ENCODE measurements at regions not wholly inside any gene's neighbourhood (a gene's known extent, or its start where the extent isn't known, plus 50 kb on each side); places are given as distances from the start of the nearest gene placed in this dataset.

GRCh38 chr15:61798631-61799030 lies 261.6 kb downstream of the VPS13C start:
- no peaks in the 10 kb centered on the region for H3K4me1 Mint-ChIP-seq
- no peak for DNase-seq
- peaks cover 0 to under 1% of the 10 kb centered on the region in 2 donors for H3K9me3 Mint-ChIP-seq
- no peak overlapping the region for H3K4me3 Mint-ChIP-seq
- no peak for ATAC-seq (replicated peaks)
- no peak overlapping the region for H3K27ac Mint-ChIP-seq
- no peaks in the 10 kb centered on the region for H3K27me3 Mint-ChIP-seq
- H3K36me3 Mint-ChIP-seq, result no peaks in the 10 kb centered on the region

- Mint-ChIP-seq H3K27me3 (peaks cover 0 to 6% of the 10 kb centered on the region in 2 donors), H3K4me1 (no peaks in the 10 kb centered on the region), H3K4me3 (no peak overlapping the region), H3K36me3 (no peaks in the 10 kb centered on the region), H3K9me3 (peaks cover 0 to 2% of the 10 kb centered on the region in 2 donors), H3K27ac (no peak overlapping the region)
- ATAC-seq (replicated peaks), result no peak
- no peak for DNase-seq
Observed at GRCh38 chr15:61796056-61796455, 264.2 kb downstream of the VPS13C start.

- Mint-ChIP-seq H3K36me3 (no peaks in the 10 kb centered on the region), H3K9me3 (peaks cover 0 to 2% of the 10 kb centered on the region in 2 donors), H3K4me3 (no peak overlapping the region), H3K4me1 (no peaks in the 10 kb centered on the region), H3K27me3 (peaks cover 0 to 8% of the 10 kb centered on the region in 2 donors), H3K27ac (no peak overlapping the region)
- DNase-seq (no peak), ATAC-seq (replicated peaks) (no peak)
Observed at GRCh38 chr15:61794881-61795280, 265.4 kb downstream of the VPS13C start.

GRCh38 chr15:61794276-61794675 lies 266.0 kb downstream of the VPS13C start:
- Mint-ChIP-seq H3K36me3 (no peaks in the 10 kb centered on the region), H3K27me3 (peaks cover 0 to 8% of the 10 kb centered on the region in 2 donors), H3K27ac (no peak overlapping the region), H3K9me3 (peaks cover 0 to 2% of the 10 kb centered on the region in 2 donors), H3K4me3 (no peak overlapping the region), H3K4me1 (no peaks in the 10 kb centered on the region)
- no peak for ATAC-seq (replicated peaks)
- no peak for DNase-seq

GRCh38 chr15:61784734-61785133 lies 275.5 kb downstream of the VPS13C start:
- no peaks in the 10 kb centered on the region for H3K4me1 Mint-ChIP-seq
- DNase-seq, result no peak
- H3K27me3 Mint-ChIP-seq, result peaks cover 0 to 9% of the 10 kb centered on the region in 2 donors
- no peak overlapping the region for H3K4me3 Mint-ChIP-seq
- no peak overlapping the region for H3K27ac Mint-ChIP-seq
- no peaks in the 10 kb centered on the region for H3K36me3 Mint-ChIP-seq
- H3K9me3 Mint-ChIP-seq, result peaks cover 0 to 3% of the 10 kb centered on the region in 2 donors
- ATAC-seq (replicated peaks), result no peak

GRCh38 chr15:61780278-61780980 lies 279.8 kb downstream of the VPS13C start:
- Mint-ChIP-seq H3K36me3 (no peaks in the 10 kb centered on the region), H3K27me3 (peaks cover 6 to 19% of the 10 kb centered on the region in 2 donors), H3K4me3 (no peak overlapping the region), H3K4me1 (no peaks in the 10 kb centered on the region), H3K27ac (no peak overlapping the region), H3K9me3 (no peaks in the 10 kb centered on the region)
- no peak for ATAC-seq (replicated peaks)
- no peak for DNase-seq

- H3K4me1 Mint-ChIP-seq, result no peaks in the 10 kb centered on the region
- no peak overlapping the region for H3K27ac Mint-ChIP-seq
- no peaks in the 10 kb centered on the region for H3K9me3 Mint-ChIP-seq
- H3K27me3 Mint-ChIP-seq, result peaks cover 6 to 19% of the 10 kb centered on the region in 2 donors
- no peak overlapping the region for H3K4me3 Mint-ChIP-seq
- ATAC-seq (replicated peaks) (no peak), DNase-seq (no peak)
- H3K36me3 Mint-ChIP-seq, result no peaks in the 10 kb centered on the region
Observed at GRCh38 chr15:61777689-61778088, 282.6 kb downstream of the VPS13C start.

GRCh38 chr15:61769557-61769956 lies 290.7 kb downstream of the VPS13C start:
- ATAC-seq (replicated peaks) (no peak), DNase-seq (no peak)
- Mint-ChIP-seq H3K36me3 (peaks cover 0 to 7% of the 10 kb centered on the region in 2 donors), H3K4me3 (no peak overlapping the region), H3K27me3 (peaks cover 12 to 14% of the 10 kb centered on the region in 2 donors), H3K4me1 (no peaks in the 10 kb centered on the region), H3K27ac (no peak overlapping the region), H3K9me3 (peaks cover 6 to 10% of the 10 kb centered on the region in 2 donors)

GRCh38 chr15:61768131-61768530 lies 292.1 kb downstream of the VPS13C start:
- H3K36me3 Mint-ChIP-seq, result peaks cover 0 to 7% of the 10 kb centered on the region in 2 donors
- ATAC-seq (replicated peaks) (no peak), DNase-seq (no peak)
- no peak overlapping the region for H3K4me3 Mint-ChIP-seq
- no peaks in the 10 kb centered on the region for H3K4me1 Mint-ChIP-seq
- H3K9me3 Mint-ChIP-seq, result peaks cover 6 to 10% of the 10 kb centered on the region in 2 donors
- H3K27ac Mint-ChIP-seq, result no peak overlapping the region
- H3K27me3 Mint-ChIP-seq, result peaks cover 16 to 19% of the 10 kb centered on the region in 2 donors

GRCh38 chr15:61764981-61765380 lies 295.3 kb downstream of the VPS13C start:
- Mint-ChIP-seq H3K4me1 (no peaks in the 10 kb centered on the region), H3K27ac (no peak overlapping the region), H3K9me3 (no peaks in the 10 kb centered on the region), H3K36me3 (no peaks in the 10 kb centered on the region), H3K27me3 (peaks cover 18 to 19% of the 10 kb centered on the region in 2 donors), H3K4me3 (no peak overlapping the region)
- DNase-seq (no peak), ATAC-seq (replicated peaks) (no peak)

GRCh38 chr15:61764141-61764540 lies 296.1 kb downstream of the VPS13C start:
- no peaks in the 10 kb centered on the region for H3K36me3 Mint-ChIP-seq
- H3K27me3 Mint-ChIP-seq, result peaks cover 19 to 22% of the 10 kb centered on the region in 2 donors
- H3K27ac Mint-ChIP-seq, result no peak overlapping the region
- DNase-seq, result no peak
- no peaks in the 10 kb centered on the region for H3K9me3 Mint-ChIP-seq
- no peak for ATAC-seq (replicated peaks)
- H3K4me3 Mint-ChIP-seq, result no peak overlapping the region
- H3K4me1 Mint-ChIP-seq, result no peaks in the 10 kb centered on the region

- ATAC-seq (replicated peaks) (no peak), DNase-seq (no peak)
- Mint-ChIP-seq H3K27ac (no peak overlapping the region), H3K4me3 (no peak overlapping the region), H3K4me1 (no peaks in the 10 kb centered on the region), H3K36me3 (no peaks in the 10 kb centered on the region), H3K27me3 (peaks cover 14 to 19% of the 10 kb centered on the region in 2 donors), H3K9me3 (no peaks in the 10 kb centered on the region)
Observed at GRCh38 chr15:61762676-61763075, 297.6 kb downstream of the VPS13C start.

- no peak for DNase-seq
- Mint-ChIP-seq H3K4me3 (no peak overlapping the region), H3K4me1 (no peaks in the 10 kb centered on the region), H3K27me3 (peaks cover 10 to 15% of the 10 kb centered on the region in 2 donors), H3K27ac (no peak overlapping the region), H3K36me3 (no peaks in the 10 kb centered on the region), H3K9me3 (no peaks in the 10 kb centered on the region)
- no peak for ATAC-seq (replicated peaks)
Observed at GRCh38 chr15:61759639-61760038, 300.6 kb downstream of the VPS13C start.

GRCh38 chr15:61756071-61756820 lies 304.0 kb downstream of the VPS13C start:
- H3K4me1 Mint-ChIP-seq, result no peaks in the 10 kb centered on the region
- ATAC-seq (replicated peaks) (no peak), DNase-seq (no peak)
- no peak overlapping the region for H3K27ac Mint-ChIP-seq
- no peaks in the 10 kb centered on the region for H3K36me3 Mint-ChIP-seq
- H3K4me3 Mint-ChIP-seq, result no peak overlapping the region
- H3K27me3 Mint-ChIP-seq, result peaks cover 6 to 8% of the 10 kb centered on the region in 2 donors
- no peaks in the 10 kb centered on the region for H3K9me3 Mint-ChIP-seq

- Mint-ChIP-seq H3K4me3 (no peak overlapping the region), H3K9me3 (no peaks in the 10 kb centered on the region), H3K4me1 (no peaks in the 10 kb centered on the region), H3K27me3 (peaks cover 6 to 8% of the 10 kb centered on the region in 2 donors), H3K27ac (no peak overlapping the region), H3K36me3 (no peaks in the 10 kb centered on the region)
- ATAC-seq (replicated peaks) (no peak), DNase-seq (no peak)
Observed at GRCh38 chr15:61755467-61755866, 304.8 kb downstream of the VPS13C start.

Measured in stimulated activated naive B cell treated with anti-CD40 and anti-IgM and Interleukin-4, amounts not matched to agents 10 μg/mL and 1 μg/mL and 100 μg/mL, for 72 hours (primary cell).